OCI-LY3 (cell line): ENCODE measurements at regions not wholly inside any gene's neighbourhood (a gene's known extent, or its start where the extent isn't known, plus 50 kb on each side); places are given as distances from the start of the nearest gene placed in this dataset.

Source experiments
- H2AFZ ChIP-seq: fragments of 200-600, 300-600 bp; shearing (Covaris generic); 2 replicates; pipeline ENCODE4 v1.6.0; 2014; ENCODE audit warnings: antibody characterized with exemption, low read depth, low read length
- H3K27ac ChIP-seq: fragments of 200-600, 300-600 bp; sonication (generic); 2 replicates; pipeline ENCODE4 v1.5.1; 2014; ENCODE audit warnings: mild to moderate bottlenecking, low read length, moderate library complexity, mixed read lengths
- H3K27me3 ChIP-seq: fragments of 200-600, 300-600 bp; sonication (generic); 2 replicates; pipeline ENCODE4 v1.6.1; 2014; ENCODE audit warnings: low read depth, low read length, mixed read lengths
- H3K36me3 ChIP-seq: fragments of 200-600, 300-600 bp; sonication (generic); replicated peaks from 2 replicates; pipeline ENCODE3; 2014; ENCODE audit warnings: low read depth, low read length, mixed read lengths
- H3K4me1 ChIP-seq: fragments of 300-600, 200-600 bp; sonication (generic); 2 replicates; pipeline ENCODE4 v1.6.1; 2014; ENCODE audit warnings: low read length, mixed read lengths
- H3K4me2 ChIP-seq: fragments of 200-600, 300-600 bp; sonication (generic); 2 replicates; pipeline ENCODE4 v1.6.1; 2014; ENCODE audit warnings: low read length, mixed read lengths
- H3K4me3 ChIP-seq: fragments of 300-600, 200-600 bp; sonication (generic); 2 replicates; pipeline ENCODE4 v1.5.1; 2014; ENCODE audit warnings: antibody characterized with exemption, mild to moderate bottlenecking, low read length, moderate library complexity
- H3K79me2 ChIP-seq: fragments of 300-600, 200-600 bp; shearing (Covaris generic); 2 replicates; pipeline ENCODE4 v1.6.1; 2014; ENCODE audit warnings: mild to moderate bottlenecking, low read length, mixed read lengths
- H3K9ac ChIP-seq: fragments of 300-600, 200-600 bp; shearing (Covaris generic); 2 replicates; pipeline ENCODE4 v1.6.0; 2014; ENCODE audit warnings: mild to moderate bottlenecking, low read length, moderate library complexity
- H3K9me3 ChIP-seq: fragments of 200-600, 300-600 bp; shearing (Covaris generic); 2 replicates; pipeline ENCODE4 v1.6.1; 2014; ENCODE audit warnings: low read length, mixed read lengths; ENCODE audit not compliant: insufficient read depth
- H4K20me1 ChIP-seq: fragments of 200-600, 300-600 bp; sonication (generic); 2 replicates; pipeline ENCODE4 v1.6.1; 2016; ENCODE audit warnings: low read length, mixed read lengths; ENCODE audit not compliant: insufficient read depth
- EZH2phosphoT487 ChIP-seq: fragments of 200-600 bp; shearing (Covaris generic); IDR thresholded peaks from 2 replicates; pipeline ENCODE4 v1.6.1; 2018; ENCODE audit warnings: antibody characterized with exemption, mixed run types, low read depth
- TF ChIP-seq, protein P1 (sequence below): fragments of 200-600, 300-600 bp; sonication (generic); IDR thresholded peaks from 2 replicates; pipeline ENCODE4 v1.5.1; 2014; ENCODE audit warnings: antibody characterized with exemption, low read length, low read depth

GRCh38 chr1:118322331-118322730 lies 137.3 kb upstream of the SPAG17 start:
- H3K27ac ChIP-seq = no peak overlapping the region
- H3K9me3 ChIP-seq = no peaks in the 10 kb centered on the region
- TF ChIP-seq, protein P1, sequence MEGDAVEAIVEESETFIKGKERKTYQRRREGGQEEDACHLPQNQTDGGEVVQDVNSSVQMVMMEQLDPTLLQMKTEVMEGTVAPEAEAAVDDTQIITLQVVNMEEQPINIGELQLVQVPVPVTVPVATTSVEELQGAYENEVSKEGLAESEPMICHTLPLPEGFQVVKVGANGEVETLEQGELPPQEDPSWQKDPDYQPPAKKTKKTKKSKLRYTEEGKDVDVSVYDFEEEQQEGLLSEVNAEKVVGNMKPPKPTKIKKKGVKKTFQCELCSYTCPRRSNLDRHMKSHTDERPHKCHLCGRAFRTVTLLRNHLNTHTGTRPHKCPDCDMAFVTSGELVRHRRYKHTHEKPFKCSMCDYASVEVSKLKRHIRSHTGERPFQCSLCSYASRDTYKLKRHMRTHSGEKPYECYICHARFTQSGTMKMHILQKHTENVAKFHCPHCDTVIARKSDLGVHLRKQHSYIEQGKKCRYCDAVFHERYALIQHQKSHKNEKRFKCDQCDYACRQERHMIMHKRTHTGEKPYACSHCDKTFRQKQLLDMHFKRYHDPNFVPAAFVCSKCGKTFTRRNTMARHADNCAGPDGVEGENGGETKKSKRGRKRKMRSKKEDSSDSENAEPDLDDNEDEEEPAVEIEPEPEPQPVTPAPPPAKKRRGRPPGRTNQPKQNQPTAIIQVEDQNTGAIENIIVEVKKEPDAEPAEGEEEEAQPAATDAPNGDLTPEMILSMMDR = no peak
- TF ChIP-seq EZH2phosphoT487 = no peak
- no peaks in the 10 kb centered on the region for H3K27me3 ChIP-seq
- no peak overlapping the region for H3K4me3 ChIP-seq
- no peaks in the 10 kb centered on the region for H3K79me2 ChIP-seq
- H3K4me2 ChIP-seq = no peak overlapping the region
- H3K4me1 ChIP-seq = no peaks in the 10 kb centered on the region
- H2AFZ ChIP-seq = no peak overlapping the region
- no peaks in the 10 kb centered on the region for H4K20me1 ChIP-seq
- no peak overlapping the region for H3K9ac ChIP-seq
- H3K36me3 ChIP-seq = no peaks in the 10 kb centered on the region

DNA sequence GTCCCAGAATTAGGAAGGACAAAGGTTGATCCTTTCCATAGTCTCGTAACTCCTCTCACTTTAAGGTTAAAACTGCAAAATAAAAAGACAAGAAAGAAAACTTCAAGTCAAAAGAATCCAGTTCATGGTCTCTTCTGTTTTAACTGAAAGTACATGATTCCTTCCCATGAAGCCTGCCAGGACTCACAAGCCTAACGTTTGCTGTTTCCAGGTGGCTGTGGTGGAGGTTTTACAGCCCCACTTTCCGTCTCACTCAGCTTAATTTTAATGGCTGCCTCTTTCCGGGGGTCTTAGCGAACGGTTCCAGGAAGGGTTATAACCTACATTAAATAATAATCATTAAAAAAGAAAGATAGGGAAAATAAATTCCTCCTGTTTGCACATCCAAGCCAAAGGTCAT lies 136.8 kb upstream of the SPAG17 start:
- Histone ChIP-seq H3K27ac (no peak overlapping the region), H3K4me2 (no peak overlapping the region), H3K36me3 (no peaks in the 10 kb centered on the region), H4K20me1 (no peaks in the 10 kb centered on the region), H3K79me2 (no peaks in the 10 kb centered on the region), H2AFZ (no peak overlapping the region), H3K4me1 (no peaks in the 10 kb centered on the region), H3K9me3 (no peaks in the 10 kb centered on the region), H3K9ac (no peak overlapping the region), H3K27me3 (no peaks in the 10 kb centered on the region), H3K4me3 (no peak overlapping the region)
- no peak for TF ChIP-seq EZH2phosphoT487
- TF ChIP-seq, protein P1 = no peak

- H3K79me2 ChIP-seq = no peaks in the 10 kb centered on the region
- H2AFZ ChIP-seq = no peak overlapping the region
- no peaks in the 10 kb centered on the region for H4K20me1 ChIP-seq
- H3K27me3 ChIP-seq = no peaks in the 10 kb centered on the region
- H3K27ac ChIP-seq = no peak overlapping the region
- H3K4me1 ChIP-seq = no peaks in the 10 kb centered on the region
- no peak overlapping the region for H3K4me3 ChIP-seq
- H3K9ac ChIP-seq = no peak overlapping the region
- H3K4me2 ChIP-seq = no peak overlapping the region
- no peaks in the 10 kb centered on the region for H3K9me3 ChIP-seq
- no peak for TF ChIP-seq EZH2phosphoT487
- TF ChIP-seq, protein P1 = no peak
- no peaks in the 10 kb centered on the region for H3K36me3 ChIP-seq
These were observed 133.0 kb upstream of the SPAG17 start for GRCh38 chr1:118317842-118318614.

- Histone ChIP-seq H3K27me3 (no peaks in the 10 kb centered on the region), H4K20me1 (no peaks in the 10 kb centered on the region), H3K27ac (no peak overlapping the region), H3K9ac (no peak overlapping the region), H3K79me2 (no peaks in the 10 kb centered on the region), H2AFZ (no peak overlapping the region), H3K4me3 (no peak overlapping the region), H3K4me1 (no peaks in the 10 kb centered on the region), H3K4me2 (no peak overlapping the region), H3K36me3 (no peaks in the 10 kb centered on the region), H3K9me3 (no peaks in the 10 kb centered on the region)
- TF ChIP-seq EZH2phosphoT487 = no peak
- TF ChIP-seq, protein P1 = no peak
These were observed 121.8 kb upstream of the SPAG17 start for GRCh38 chr1:118306851-118307250.
